AG08396 (cell line): ENCODE measurements at regions not wholly inside any gene's neighbourhood (a gene's known extent, or its start where the extent isn't known, plus 50 kb on each side); places are given as distances from the start of the nearest gene placed in this dataset.
A peak's percentile ranks its signal among the peaks of the same experiment; 100 is the strongest.

Experiments used
- DNase-seq: peaks from one replicate; pipeline ENCODE4 v3.0.0; 2012; ENCODE audit warnings: low spot score, mixed read lengths

DNA sequence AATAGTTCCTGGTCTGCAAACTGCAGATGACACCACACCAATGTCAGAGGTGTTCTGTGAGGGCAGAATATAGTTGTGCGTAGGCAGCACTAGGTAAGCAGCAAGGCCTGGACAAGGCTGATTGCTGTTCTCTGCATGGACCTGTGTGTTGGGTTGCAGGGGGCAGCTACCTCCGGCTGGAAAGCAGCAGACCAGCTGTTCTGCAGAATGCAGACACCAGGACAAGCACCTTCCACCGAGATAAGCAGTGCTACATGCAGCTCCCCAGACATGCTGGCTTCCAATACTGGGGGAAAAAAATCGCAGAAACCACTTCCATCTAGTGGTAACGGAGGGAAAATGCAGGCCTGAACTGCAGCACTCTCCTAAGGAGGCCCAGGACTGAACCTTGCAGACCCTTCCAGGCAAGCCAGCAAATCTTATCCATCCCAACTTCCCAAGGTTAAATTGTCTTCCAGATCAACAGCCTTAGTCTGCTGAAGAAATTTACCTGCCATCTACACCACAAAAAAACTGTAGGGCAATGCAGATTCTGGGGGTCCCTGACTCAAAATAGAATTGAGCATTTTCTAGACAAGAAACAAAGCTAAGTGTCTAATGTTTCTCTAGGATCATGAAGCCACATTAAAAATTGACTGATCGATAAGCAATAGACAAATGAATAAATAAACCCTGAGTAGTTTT lies 50.5 kb upstream of the COBL start:
- DNase-seq, result peak; percentile 49
